ENCODE measurements at regions not wholly inside any gene's neighbourhood (a gene's known extent, or its start where the extent isn't known, plus 50 kb on each side); places are given as distances from the start of the nearest gene placed in this dataset.
"Not testable (repeated sequence)": the region's sequence is repeated elsewhere in the genome, so short reads cannot be mapped to it uniquely, and the experiment has no call there.

DNA sequence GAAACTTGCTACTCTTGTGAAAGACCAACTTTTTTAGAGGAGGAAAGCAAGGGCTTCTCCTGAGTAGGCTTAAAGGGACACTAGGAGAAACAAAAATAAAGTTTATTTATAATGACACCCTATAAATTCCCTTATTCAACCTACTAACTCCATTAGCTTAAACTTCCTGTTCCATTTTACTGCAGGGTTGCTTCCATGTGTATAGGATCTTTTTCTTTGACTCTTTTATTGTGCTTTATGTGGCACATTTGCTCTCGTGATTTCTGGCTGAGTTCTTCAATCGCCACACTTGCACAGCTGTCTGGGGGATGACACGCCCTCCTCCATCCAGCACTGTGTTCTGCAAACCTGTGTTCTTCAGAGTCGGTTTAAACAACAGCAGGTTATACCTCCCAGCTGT, 225.7 kb upstream of the NPVF start:
- ATAC-seq: no peak

DNA sequence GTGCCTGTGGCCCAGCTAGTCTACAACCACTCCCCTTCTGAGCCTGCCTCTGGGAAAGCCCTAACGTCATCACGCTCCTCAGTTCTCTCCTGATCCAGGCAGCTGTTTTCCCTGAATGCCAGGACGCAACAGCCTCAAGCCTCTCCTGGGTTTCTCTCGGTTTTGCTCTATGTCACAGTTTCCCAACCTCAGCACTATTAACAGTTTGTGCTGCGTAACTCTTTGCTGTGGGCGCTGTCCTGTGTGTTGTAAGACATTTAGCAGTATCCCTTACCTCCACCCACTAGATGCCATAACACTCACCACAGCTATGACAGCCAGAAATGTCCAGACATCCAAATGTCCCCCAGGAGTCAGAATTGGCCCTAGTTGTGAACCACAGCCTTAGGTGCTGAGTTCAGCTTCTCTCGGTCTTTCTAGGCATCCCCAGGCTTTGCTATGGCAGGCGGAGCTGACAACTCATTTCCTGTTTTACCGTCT, 226.3 kb upstream of the NPVF start:
- ATAC-seq: no peak
- no peak for DNase-seq

More for the DNA sequence above, 225.7 kb upstream of the NPVF start:
- DNase-seq: no peak

DNA sequence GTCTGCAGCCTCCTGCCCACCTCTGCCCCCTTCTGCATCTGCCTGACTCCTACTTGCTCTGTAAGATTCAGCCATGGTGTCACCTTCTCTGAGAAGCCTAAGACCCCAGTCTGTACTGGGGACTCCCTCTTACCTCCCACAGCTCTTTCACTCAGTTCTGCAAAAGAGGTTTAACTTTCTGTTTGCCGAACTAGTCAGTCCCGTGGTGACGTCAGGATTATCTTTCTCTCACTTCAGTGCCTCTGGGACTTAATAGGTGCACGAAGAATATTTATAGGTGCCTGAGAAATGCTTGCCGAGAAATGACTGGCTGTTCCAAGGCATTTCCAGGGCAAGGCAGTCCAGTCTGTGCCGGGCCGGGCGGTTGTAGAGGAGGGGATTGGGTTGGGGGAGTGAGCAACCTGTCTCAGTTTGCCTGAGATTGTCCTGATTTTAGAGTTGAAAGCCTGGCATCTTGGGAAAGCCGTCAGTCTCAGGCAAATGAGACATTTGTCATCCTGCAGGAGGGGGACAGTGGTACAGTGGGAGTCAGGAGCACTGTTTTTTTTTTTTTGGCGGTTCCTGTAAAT, 227.5 kb upstream of the NPVF start:
- DNase-seq (no peak), ATAC-seq (no peak)

DNA sequence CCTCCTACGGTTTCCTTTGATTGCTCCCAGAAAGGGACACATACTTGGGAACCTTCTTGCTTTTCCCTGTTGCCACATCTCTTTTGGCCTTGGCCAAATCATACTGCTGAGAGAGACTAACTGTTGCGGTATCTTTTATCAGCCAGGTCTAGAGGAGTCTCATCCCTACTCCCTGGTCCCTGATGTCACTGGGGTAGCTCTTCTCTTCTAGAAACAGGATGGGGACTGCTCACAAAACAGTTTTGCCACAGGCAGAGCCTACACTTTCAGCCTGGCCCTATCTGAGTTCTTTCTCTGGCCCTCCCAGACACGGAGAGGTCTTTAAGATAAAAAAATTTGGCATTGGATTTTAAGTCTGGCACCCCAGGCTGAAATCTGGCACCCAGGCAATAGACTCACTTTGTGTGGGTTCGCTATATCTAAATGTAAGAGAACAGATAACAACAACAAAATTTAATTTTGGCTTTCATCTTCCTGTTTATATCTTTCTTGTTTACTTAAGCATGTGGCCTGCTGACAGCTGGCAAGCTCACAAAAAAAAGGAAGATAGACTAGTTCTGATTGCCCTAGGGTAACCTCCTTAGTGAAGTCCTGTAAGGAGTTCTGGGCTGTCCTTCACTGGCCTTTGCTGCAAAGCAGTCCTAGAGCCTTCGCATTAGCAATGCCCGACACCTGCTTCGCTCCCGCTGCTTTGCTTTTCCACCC, 228.3 kb upstream of the NPVF start:
- no peak for DNase-seq
- ATAC-seq: no peak

DNA sequence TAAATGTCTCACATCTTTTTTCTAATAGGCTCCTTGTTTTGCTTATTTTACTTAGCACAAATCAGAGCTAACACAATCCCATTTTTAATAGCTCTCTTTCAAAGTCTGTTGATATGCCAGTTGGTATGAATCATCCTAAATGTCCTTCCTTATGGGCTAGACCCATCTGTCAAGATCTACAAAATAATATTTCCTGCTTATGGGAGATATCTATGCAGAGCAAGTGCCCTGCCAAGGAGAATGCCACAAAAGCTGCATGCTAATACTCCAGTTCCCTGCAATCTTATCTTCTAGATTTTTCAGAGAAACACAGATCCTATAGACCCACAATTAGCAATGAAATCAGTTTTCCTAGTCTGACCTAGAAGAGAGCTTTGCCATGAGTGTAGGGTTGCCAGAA, 230.8 kb upstream of the NPVF start:
- DNase-seq: no peak
- ATAC-seq: no peak

DNA sequence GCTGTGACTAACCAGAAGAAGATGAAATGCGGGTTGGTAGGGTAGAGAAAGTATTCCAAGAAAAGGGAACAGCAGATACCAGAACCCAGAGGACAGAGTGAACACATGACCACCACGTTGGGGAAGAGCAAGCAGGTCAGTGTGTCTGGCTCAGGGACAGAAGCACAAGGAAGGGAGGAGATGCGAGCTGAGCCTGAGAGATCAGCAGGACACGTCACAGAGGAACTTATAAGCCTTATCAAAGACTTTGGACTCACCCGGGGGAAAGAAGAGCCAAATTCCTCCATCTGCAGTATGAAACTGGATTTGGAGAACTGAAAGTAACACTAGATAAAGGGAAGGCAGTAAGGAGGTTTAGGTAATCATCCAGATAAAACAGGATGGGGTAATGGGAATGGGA, 232.1 kb upstream of the NPVF start:
- DNase-seq (no peak), ATAC-seq (no peak)

DNA sequence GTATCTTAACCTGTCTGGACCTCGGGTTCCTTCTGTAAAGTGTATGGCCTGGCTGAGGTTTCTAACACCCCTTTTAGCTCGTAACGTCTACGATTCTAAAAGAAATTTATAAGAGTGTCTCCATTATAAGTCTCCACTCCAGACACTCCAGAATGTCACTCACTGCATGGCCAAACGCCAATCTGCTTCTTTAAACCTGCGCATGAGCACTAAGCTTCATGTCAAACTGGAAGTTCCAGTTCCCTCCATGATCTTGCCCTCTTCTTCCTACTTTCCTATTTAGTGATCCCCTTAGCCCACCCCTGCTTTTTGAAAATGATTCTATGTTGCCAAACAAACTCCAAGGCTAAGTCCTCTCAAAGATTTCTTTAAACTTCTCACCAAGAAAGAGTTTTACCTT, 241.4 kb upstream of the NPVF start:
- ATAC-seq (no peak), DNase-seq (no peak)

DNA sequence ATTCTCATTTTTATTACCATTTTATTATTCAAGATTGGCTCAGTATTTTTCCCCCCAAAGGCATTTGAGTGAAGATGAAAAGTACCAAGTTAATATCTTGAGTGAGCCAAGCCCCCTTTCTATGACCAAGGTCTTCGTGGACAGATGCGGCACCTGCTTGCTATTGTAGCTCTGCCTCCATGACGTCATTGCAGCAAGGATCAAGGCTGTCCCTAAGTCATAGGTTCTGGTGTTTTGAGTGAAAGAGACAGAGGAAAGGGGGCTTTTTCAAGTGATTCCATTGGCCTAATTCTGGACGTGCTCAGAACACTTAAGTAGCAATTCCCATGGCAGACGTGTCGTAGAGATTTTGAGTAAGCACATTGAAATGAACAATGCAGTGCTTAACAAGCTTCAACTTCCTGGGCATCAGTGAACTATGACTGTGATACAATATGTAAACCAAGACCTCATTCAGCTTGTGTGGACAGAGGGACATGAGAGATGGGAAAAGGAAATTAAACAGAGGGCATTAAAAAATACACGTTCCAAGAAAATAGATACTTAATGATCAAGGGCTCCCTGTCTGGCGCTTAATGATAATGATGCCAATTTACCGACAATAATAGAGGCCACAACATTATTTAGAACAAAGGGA, 248.7 kb upstream of the NPVF start:
- DNase-seq: no peak
- no peak for ATAC-seq

DNA sequence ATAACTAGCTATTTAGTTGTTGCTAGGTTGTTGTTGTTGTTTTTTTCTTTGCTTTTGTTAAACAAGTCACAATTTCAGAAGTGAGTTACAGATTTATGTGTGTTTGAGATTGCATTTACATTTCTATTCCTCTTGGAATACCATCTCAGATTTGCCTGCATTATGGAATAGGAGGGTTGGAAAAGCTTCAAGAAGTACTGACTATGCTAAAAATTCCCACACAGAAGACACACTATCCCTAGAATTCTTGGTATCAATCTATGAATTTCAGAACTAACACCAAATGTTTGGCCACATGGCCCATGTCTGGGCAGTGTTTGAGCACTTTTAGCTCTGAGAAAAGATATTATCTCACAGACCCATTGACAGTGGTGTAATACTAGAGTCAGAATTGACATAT, 249.9 kb upstream of the NPVF start:
- ATAC-seq, DNase-seq: not testable (repeated sequence)

DNA sequence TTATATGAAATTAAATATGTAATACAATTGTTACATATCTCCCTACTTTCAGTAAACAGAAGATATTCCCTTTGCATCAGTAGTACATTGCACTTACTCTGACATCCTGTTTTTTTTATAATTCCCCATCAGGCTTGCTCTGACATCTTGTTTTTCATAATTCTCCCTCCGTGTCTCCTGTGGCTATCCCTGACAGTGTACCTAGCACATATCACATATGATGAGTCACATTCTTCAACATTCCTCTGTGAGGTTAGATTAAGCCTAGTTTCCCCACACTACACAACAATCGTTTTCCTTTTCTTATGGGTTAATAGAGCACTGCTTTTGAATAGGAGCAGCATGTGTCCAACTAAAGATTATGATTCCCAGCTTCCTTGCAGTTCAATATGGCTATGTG, 250.6 kb upstream of the NPVF start:
- DNase-seq (no peak), ATAC-seq (no peak)

DNA sequence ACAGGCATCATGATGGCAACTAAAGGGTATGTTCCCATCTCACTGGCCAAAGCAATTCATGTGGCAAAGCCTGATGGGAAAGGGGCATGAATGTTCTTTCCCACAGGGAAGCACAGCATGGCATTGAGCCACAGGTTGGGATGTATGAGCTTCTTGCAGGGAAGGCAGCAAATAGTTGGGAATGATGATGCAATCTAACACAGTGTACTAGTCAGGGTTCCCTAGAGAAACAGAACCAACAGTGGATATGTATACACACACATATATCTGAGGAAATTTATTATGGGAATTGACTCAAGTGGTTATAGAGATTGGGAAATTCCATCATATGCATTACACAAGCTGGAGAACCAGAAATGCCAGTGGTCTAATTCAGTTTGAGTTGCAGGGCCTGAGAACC, 253.6 kb upstream of the NPVF start:
- ATAC-seq (no peak), DNase-seq (no peak)

DNA sequence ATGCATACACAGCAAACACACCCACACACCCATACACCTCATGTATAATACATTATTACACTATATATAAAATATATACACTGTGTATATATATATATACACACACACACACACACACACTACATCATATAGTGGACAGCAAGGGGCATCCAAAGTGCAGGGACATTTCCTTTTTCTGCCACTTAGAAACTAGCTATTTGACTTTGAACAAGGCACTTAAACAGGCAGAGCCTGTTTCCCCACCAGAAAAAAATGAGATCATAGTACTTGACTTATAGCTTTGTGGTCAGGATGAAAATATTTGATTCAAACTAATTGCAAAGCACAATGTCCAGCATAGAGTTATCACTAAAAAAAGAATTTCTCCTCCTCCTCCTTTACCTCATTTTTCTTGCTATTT, 254.3 kb upstream of the NPVF start:
- ATAC-seq (no peak), DNase-seq (no peak)

DNA sequence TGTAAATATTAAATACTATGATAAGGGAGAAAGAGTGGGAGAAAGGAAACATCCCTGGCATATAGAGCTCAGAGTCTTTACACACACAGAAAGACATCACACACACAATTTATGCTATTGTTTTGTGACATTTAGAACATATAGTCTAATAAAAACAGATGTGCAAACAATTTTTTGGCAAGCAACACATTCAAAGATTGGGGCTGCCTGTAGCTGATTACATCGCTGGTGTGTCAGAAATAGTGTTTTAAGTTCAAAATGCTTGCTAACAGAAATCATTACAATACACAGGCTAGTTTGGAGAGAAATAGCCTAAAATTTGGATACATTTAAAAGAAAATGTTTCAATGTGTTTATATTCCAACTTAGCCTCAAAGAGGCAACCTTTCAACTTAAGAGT, 256.7 kb upstream of the NPVF start:
- no peak for ATAC-seq
- no peak for DNase-seq

DNA sequence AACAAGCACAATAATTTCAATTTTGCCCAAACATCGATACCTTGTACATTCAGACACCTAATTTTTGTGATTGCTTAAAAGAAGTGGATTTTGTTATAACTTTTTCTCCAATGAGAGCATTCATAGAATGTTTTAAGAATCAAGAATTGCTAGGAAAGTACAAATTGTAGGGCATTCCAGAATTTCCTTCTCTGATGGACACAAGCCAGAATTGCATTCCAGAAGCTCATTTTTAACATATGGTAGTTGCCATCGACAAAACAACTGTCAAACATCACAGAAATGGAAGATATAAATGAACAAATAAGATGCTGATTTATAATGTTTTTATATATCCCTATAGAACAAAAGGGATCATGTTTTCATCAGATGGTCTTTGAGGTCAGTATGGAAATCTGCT, 258.4 kb upstream of the NPVF start:
- DNase-seq (no peak), ATAC-seq (no peak)

DNA sequence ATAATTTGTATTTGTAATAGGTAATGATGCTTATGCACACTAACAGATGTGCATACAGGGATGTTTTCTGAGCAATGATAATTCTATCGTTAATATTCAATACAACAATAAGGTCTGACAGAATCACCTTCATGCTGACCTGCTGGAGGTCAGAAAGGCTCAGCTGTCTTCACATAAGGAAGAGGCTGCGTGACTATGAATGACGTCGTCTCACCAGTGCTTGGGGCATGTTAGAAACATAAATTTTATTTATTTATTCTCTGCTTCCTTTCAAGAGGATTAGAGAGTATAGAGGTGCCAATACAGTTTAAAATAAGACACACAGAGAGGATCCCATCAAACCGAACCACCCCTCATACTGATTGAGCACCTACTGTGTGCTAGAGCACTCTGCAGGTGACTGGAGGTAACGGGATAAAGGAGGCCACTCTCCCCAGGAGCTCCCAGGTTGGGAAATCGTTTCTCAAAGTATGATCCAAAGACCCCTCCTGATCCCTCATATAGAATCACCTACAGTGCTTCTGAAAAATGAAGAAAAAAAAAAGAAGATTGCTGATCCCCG, 265.6 kb upstream of the NPVF start:
- no peak for ATAC-seq
- DNase-seq: no peak

DNA sequence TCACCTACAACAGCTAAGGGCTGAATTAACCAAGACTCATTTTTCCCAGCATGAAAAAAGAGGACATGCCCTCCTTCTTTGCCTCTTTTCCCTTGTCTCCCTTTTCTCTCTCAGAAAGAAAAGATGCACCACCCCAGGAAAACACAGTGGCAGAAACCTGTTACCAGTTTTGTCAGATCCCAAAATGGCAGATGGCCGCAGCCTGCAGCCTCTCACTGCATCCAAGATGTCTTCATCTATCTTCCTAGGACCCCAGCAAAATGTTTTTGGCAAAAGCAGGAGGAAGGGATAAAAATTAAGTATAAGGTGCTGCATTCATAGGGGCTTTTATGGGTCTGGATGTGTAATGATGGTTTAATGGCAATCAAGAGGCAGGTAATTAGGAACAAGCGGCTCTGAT, 266.6 kb upstream of the NPVF start:
- DNase-seq: no peak
- no peak for ATAC-seq

DNA sequence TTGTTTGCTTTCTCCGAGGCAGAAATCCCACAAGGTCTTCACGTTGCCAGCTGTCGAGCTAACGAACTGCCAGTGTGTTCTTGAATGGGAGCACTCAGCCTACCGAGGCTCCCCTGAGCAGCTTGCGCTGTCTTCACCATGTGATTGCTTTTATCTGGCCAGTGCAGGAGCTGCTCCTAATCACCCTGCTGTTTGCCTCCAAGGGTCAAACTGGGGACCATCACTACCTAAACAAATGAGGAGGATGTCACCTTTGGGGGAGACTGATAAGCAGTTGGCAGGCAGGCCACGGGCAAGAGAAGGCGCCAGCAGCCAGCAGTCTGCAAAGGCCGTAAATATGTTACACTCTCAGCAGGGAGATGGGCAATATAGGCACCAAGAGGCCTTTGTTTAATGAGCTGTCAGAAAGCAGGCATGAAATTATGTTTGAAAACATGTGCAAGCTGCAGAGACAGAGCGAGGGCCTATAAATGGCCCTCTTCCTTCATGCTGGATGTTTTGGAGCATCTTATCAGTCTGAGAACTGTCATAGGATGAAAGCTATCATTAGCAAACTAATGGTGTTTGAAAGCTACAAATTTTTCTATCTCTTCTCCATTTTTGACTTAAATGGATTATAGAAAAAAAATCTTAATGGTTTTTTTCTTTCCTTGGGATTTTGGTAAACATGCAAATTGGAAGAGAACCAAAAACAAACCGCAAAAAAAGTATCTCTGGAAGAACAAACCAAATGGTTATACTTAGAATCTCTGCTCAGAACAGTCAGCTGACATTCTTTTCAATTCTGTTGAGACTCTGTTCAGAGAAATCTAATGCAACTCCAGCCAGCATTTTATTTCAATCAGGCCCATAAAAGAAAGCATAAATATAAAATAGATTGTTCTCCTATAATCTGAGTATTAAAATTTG, 267.3 kb upstream of the NPVF start:
- DNase-seq: no peak
- ATAC-seq: no peak

DNA sequence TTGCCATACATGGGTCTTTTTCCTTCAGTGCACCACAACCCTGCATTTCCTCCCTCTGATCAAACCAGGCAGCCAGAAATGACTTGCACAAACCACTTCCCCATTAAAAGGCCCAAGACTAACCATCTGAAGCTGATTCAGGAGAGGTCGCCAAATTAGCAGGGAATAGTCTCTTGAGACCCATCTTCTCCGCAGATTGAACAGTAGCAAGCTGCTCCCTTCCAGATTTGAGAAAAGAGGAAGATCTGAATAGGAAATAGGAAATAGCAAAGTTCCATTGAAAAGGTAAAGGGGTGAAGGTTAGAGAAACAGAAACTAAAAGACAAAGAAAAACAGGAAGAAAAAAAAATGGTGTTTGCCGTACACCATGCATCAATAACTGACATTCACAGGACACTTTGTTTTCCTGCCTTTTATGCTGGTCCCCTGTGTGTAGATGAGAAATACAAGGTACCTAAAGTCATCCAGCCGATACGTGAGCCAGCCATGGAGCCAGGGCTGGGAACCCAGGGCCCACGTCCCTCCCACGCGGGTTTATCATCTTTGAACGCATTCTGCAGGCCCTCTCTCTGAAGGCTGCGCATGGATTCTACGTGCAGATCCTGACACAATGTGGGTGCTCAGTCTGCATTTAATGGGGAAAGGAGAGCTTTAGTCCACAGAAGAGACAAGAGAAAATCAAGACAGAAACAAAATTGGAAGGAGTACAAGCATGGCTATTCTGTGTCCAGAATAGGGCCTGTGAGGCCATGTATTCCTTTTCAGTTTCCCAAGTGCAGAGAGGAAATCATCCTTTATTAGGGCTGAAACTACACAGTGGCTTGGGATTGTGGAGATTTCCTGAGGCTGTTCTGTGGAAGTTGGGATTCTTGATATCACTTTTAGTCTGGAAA, 268.4 kb upstream of the NPVF start:
- DNase-seq (peak; percentile 8), ATAC-seq (no peak)

DNA sequence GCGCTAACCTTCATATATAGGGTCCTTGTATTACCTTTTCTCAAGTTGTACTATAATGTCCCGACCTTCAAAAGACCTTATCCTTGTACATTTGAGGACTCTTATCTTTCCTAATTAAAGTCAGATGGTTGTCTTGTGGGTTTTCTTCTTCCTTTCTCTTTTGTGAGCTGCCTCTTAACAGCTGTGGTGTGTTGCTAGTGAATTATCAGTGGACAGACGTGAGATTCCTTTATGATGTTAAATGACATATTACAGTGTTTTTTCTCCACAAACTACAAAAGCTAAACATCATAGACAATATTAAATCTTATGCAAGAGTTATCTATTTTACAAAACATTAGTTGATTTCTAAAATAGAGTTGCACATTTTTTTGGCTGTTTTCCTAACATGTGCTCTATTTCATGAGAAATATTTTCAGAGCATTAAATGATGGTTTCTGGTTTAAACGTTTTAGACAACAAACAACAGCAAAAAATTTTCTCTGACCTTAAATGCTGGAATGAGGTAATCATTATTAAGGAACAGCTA, 272.2 kb upstream of the NPVF start:
- DNase-seq (no peak), ATAC-seq (no peak)

DNA sequence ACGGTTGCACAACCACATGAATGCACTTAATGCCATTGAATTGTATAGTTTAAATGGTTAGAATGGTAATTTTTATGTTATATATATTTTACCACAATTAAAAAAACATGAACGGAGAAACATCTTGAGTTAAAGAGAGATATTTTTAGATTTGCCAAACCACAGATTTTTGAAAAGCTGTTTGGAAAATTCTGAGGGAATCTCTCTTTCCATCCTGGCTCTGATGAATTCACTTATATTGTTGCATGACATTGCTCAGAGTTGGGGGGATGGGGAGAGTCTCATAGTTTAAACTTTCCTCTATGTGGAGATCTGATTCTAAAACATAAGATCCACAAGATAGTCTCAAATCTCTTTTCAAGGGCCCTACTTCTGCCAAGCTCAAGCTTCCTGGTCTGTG, 275.0 kb upstream of the NPVF start:
- ATAC-seq: no peak
- no peak for DNase-seq

DNA sequence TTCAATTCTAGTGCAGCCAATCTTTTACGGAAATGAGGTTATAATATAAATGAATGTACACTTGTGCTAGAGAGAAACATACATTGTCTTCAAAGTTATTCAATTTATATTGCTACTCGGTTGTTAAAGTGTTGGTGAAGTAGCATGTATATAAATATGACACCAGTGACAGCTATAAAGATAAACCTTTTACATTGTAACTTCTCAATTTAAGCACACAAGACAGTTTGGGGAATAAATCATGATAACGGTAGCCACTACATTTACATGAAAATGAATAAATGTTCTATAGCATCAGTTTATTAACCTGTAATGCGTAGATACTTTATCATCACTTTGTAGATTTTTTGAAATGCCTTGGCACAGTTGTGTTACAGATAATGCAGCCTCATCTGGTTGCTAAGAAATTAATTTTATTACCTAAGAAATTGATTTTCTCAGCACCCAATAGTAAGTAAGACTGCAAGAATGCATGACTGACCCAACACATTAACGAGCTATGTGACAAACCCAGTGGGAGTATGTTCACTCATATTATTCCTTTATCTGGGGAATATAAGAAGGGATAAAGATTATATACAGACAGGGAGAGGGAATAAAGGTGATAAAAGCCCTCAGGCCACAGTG, 283.9 kb upstream of the NPVF start:
- ATAC-seq (no peak), DNase-seq (no peak)
